Panc1 (cell line): ENCODE measurements at regions not wholly inside any gene's neighbourhood (a gene's known extent, or its start where the extent isn't known, plus 50 kb on each side); places are given as distances from the start of the nearest gene placed in this dataset.

Source experiments
- ATAC-seq: fragments of 200-7000 bp; cut with Tn5 transposase; 2 replicates; pipeline ENCODE4 v1.9.1; 2020; ENCODE audit warnings: mild to moderate bottlenecking, moderate library complexity
- BruUV-seq: library from RNA; stranded (reverse); fragments of 400-500 nt; replicated peaks from 2 replicates; lab custom pipeline; 2021; lab: Mats Ljungman, UMichigan
- CTCF ChIA-PET: fragments of 300-600 bp; sonication (Branson Sonifier 250); formaldehyde crosslinking; loops from one replicate; lab custom pipeline; 2022; ENCODE audit warnings: antibody characterized with exemption; lab: Charles Lee
- POLR2A ChIA-PET: fragments of 300-600 bp; sonication (Branson Sonifier 250); formaldehyde crosslinking; loops from one replicate; lab custom pipeline; 2022; ENCODE audit warnings: antibody characterized with exemption; lab: Charles Lee
- DNase-seq: peaks from one replicate; pipeline ENCODE4 v3.0.0-alpha.2; 2010; ENCODE audit warnings: low read depth, low spot score
- H3K27ac ChIP-seq: 2 replicates; pipeline ENCODE4 v1.5.1; 2011; ENCODE audit warnings: mild to moderate bottlenecking, low read length, inconsistent platforms
- H3K27me3 ChIP-seq: fragments of 200-500 bp; sonication (Bioruptor generic); 2 replicates; pipeline ENCODE4 v1.6.0; 2014; ENCODE audit warnings: low read length, inconsistent platforms; ENCODE audit not compliant: control insufficient read depth, insufficient read depth
- H3K36me3 ChIP-seq: fragments of 200-500 bp; sonication (Bioruptor generic); 2 replicates; pipeline ENCODE4 v1.5.1; 2014; ENCODE audit warnings: inconsistent platforms, mild to moderate bottlenecking, low read length, moderate library complexity; ENCODE audit not compliant: control insufficient read depth, insufficient read depth
- H3K4me1 ChIP-seq: 2 replicates; pipeline ENCODE4 v1.5.1; 2011; ENCODE audit warnings: inconsistent platforms, mild to moderate bottlenecking, low read length, moderate library complexity; ENCODE audit not compliant: control insufficient read depth, insufficient read depth
- H3K4me3 ChIP-seq, 2 experiments: 2 replicates each; pipeline ENCODE4 v1.5.1; 2011 to 2012; ENCODE audit warnings: low read depth in 2 of 2, low read length in 2 of 2, mild to moderate bottlenecking in 2 of 2, inconsistent platforms in 1 of 2, moderate library complexity in 1 of 2
- H3K9me3 ChIP-seq: fragments of 200-500 bp; sonication (Bioruptor generic); 2 replicates; pipeline ENCODE4 v1.5.1; 2014; ENCODE audit warnings: low read depth, mild to moderate bottlenecking, inconsistent platforms, low read length, moderate library complexity; ENCODE audit not compliant: control insufficient read depth, insufficient read depth
- CTCF ChIP-seq: fragments of 450-650 bp; IDR thresholded peaks from 2 replicates; pipeline ENCODE4 v1.5.1; 2017; ENCODE audit warnings: mild to moderate bottlenecking
- POLR2AphosphoS5 ChIP-seq: IDR thresholded peaks from 2 replicates; pipeline ENCODE4 v1.6.1; 2012; ENCODE audit warnings: mild to moderate bottlenecking, low read depth, low read length, moderate library complexity
- REST ChIP-seq, 2 experiments: IDR thresholded peaks; 2 replicates each; pipeline ENCODE4 v1.6.1; 2011 to 2012; ENCODE audit warnings: low read depth in 2 of 2, control low read depth in 1 of 2, low read length in 1 of 2, mild to moderate bottlenecking in 1 of 2, moderate library complexity in 1 of 2; ENCODE audit not compliant: insufficient read depth in 1 of 2
- SIN3A ChIP-seq: IDR thresholded peaks from 2 replicates; pipeline ENCODE4 v1.6.1; 2012; ENCODE audit warnings: low read depth, mild to moderate bottlenecking, low read length, moderate library complexity, borderline replicate concordance; ENCODE audit not compliant: insufficient read depth
- TCF7L2 ChIP-seq: IDR thresholded peaks from 2 replicates; pipeline ENCODE4 v1.6.1; 2011; ENCODE audit warnings: mild to moderate bottlenecking, low read depth, low read length, inconsistent platforms
- in situ Hi-C: cut with HindIII; loops from 2 replicates; pipeline ENCODE4 v1.10.0; 2016; ENCODE audit warnings: low sequenced_read_pairs, low pct_unique_long_range_greater_than_20kb
- intact Hi-C: fragments of 100-400 bp; cut with micrococcal nuclease; formaldehyde crosslinking; loops from one replicate; pipeline ENCODE4 v1.10.0; 2022; ENCODE audit not compliant: unreplicated experiment

GRCh38 chr16:66147291-66147690 lies 219.2 kb upstream of the CDH5 start:
- TF ChIP-seq POLR2AphosphoS5 (no peak), REST (IDR thresholded peaks at IDR 0.05; ENCODE audit: insufficient read depth in 1 of 2, low read depth in 2 of 2, low read length in 1 of 2) (no peak), SIN3A (no peak), TCF7L2 (no peak), CTCF (no peak)

DNA sequence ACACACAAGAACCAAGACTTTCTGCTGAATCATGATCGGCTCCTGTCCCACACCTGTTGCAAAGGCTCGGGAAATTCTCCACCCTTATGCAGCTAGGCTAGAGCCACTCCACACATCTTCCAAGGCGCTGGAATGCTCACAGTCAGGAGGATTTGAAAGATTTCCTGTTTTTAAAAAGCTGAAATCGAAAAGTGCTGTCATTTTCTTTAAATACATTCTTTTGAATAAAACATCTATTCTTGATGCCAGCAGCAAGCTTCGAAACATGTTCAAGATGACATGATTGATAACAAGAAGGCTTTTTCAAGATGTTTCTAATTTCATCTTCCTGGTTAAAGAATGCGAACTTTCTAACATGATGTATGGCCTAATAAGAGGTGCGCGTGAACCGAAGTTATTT lies 219.7 kb upstream of the CDH5 start:
- Histone ChIP-seq H3K27me3 (peaks cover 3% of the 10 kb centered on the region; the same call in 1 of the 2 replicates), H3K4me3 (no peak overlapping the region), H3K27ac (no peak overlapping the region), H3K36me3 (no peaks in the 10 kb centered on the region), H3K4me1 (no peaks in the 10 kb centered on the region), H3K9me3 (no peaks in the 10 kb centered on the region)
- BruUV-seq: no TSS peak
- TF ChIP-seq TCF7L2 (no peak), CTCF (no peak), SIN3A (no peak), POLR2AphosphoS5 (no peak), REST (IDR thresholded peaks at IDR 0.05; ENCODE audit: insufficient read depth in 1 of 2, low read depth in 2 of 2, low read length in 1 of 2) (no peak)
- ChIA-PET POLR2A (no interaction called here), CTCF (no interaction called here)
- ATAC-seq (no peak), DNase-seq (no peak)
- in situ Hi-C loops (no loop called here), intact Hi-C loops (no loop called here)

More at GRCh38 chr16:66147291-66147690, 219.2 kb upstream of the CDH5 start:
- Histone ChIP-seq H3K9me3 (no peaks in the 10 kb centered on the region), H3K4me1 (no peaks in the 10 kb centered on the region), H3K36me3 (no peaks in the 10 kb centered on the region), H3K27ac (no peak overlapping the region), H3K4me3 (no peak overlapping the region), H3K27me3 (peaks cover 3% of the 10 kb centered on the region; the same call in 1 of the 2 replicates)
- ATAC-seq (no peak), DNase-seq (no peak)
- no TSS peak for BruUV-seq
- intact Hi-C loops (no loop called here), in situ Hi-C loops (no loop called here)
- POLR2A ChIA-PET: no interaction called here
- CTCF ChIA-PET: no interaction called here
